ENCODE measurements at regions not wholly inside any gene's neighbourhood (a gene's known extent, or its start where the extent isn't known, plus 50 kb on each side); places are given as distances from the start of the nearest gene placed in this dataset.

- no peak for DNase-seq (ENCODE audit: low read depth in 4 of 4, low spot score in 2 of 4)
These were observed 133.6 kb downstream of the UBE2E3 start for GRCh38 chr2:181114021-181114420.

- DNase-seq (ENCODE audit: low read depth in 4 of 4, low spot score in 2 of 4), result no peak
These were observed 135.9 kb downstream of the UBE2E3 start for GRCh38 chr2:181116261-181116660.

GRCh38 chr2:181117206-181117925 is 137.0 kb downstream of the UBE2E3 start:
- DNase-seq (ENCODE audit: low read depth in 4 of 4, low spot score in 2 of 4), result no peak

GRCh38 chr2:181120625-181121024 is 140.2 kb downstream of the UBE2E3 start:
- DNase-seq (ENCODE audit: low read depth in 4 of 4, low spot score in 2 of 4), result no peak

- DNase-seq (ENCODE audit: low read depth in 4 of 4, low spot score in 2 of 4), result no peak
These were observed 141.6 kb downstream of the UBE2E3 start for GRCh38 chr2:181121996-181122395.

GRCh38 chr2:181122601-181123000 is 142.2 kb downstream of the UBE2E3 start:
- no peak for DNase-seq (ENCODE audit: low read depth in 4 of 4, low spot score in 2 of 4)

GRCh38 chr2:181123798-181124231 is 143.4 kb downstream of the UBE2E3 start:
- no peak for DNase-seq (ENCODE audit: low read depth in 4 of 4, low spot score in 2 of 4)

- DNase-seq (ENCODE audit: low read depth in 4 of 4, low spot score in 2 of 4), result no peak
These were observed 144.1 kb downstream of the UBE2E3 start for GRCh38 chr2:181124497-181124896.

GRCh38 chr2:181125359-181125758 is 145.0 kb downstream of the UBE2E3 start:
- DNase-seq (ENCODE audit: low read depth in 4 of 4, low spot score in 2 of 4), result no peak

- DNase-seq (ENCODE audit: low read depth in 4 of 4, low spot score in 2 of 4), result no peak
These were observed 146.0 kb downstream of the UBE2E3 start for GRCh38 chr2:181126311-181126868.

- DNase-seq (ENCODE audit: low read depth in 4 of 4, low spot score in 2 of 4), result no peak
These were observed 147.8 kb downstream of the UBE2E3 start for GRCh38 chr2:181128199-181128598.

GRCh38 chr2:181129364-181130056 is 149.1 kb downstream of the UBE2E3 start:
- DNase-seq (ENCODE audit: low read depth in 4 of 4, low spot score in 2 of 4), result no peak

GRCh38 chr2:181130686-181131085 is 150.3 kb downstream of the UBE2E3 start:
- no peak for DNase-seq (ENCODE audit: low read depth in 4 of 4, low spot score in 2 of 4)

GRCh38 chr2:181131584-181131983 is 151.2 kb downstream of the UBE2E3 start:
- DNase-seq (ENCODE audit: low read depth in 4 of 4, low spot score in 2 of 4), result no peak

- DNase-seq (ENCODE audit: low read depth in 4 of 4, low spot score in 2 of 4), result no peak
These were observed 158.4 kb downstream of the UBE2E3 start for GRCh38 chr2:181138816-181139215.

- DNase-seq (ENCODE audit: low read depth in 4 of 4, low spot score in 2 of 4), result no peak
These were observed 159.4 kb downstream of the UBE2E3 start for GRCh38 chr2:181139831-181140230.

- no peak for DNase-seq (ENCODE audit: low read depth in 4 of 4, low spot score in 2 of 4)
These were observed 160.0 kb downstream of the UBE2E3 start for GRCh38 chr2:181140414-181140813.

- DNase-seq (ENCODE audit: low read depth in 4 of 4, low spot score in 2 of 4), result no peak
These were observed 160.5 kb downstream of the UBE2E3 start for GRCh38 chr2:181140928-181141327.

GRCh38 chr2:181141676-181142075 is 161.3 kb downstream of the UBE2E3 start:
- no peak for DNase-seq (ENCODE audit: low read depth in 4 of 4, low spot score in 2 of 4)

- DNase-seq (ENCODE audit: low read depth in 4 of 4, low spot score in 2 of 4), result no peak
These were observed 162.1 kb downstream of the UBE2E3 start for GRCh38 chr2:181142514-181142913.

- no peak for DNase-seq (ENCODE audit: low read depth in 4 of 4, low spot score in 2 of 4)
These were observed 163.4 kb downstream of the UBE2E3 start for GRCh38 chr2:181143790-181144300.

GRCh38 chr2:181145645-181146044 is 165.2 kb downstream of the UBE2E3 start:
- no peak for DNase-seq (ENCODE audit: low read depth in 4 of 4, low spot score in 2 of 4)
